ENCODE measurements at regions not wholly inside any gene's neighbourhood (a gene's known extent, or its start where the extent isn't known, plus 50 kb on each side); places are given as distances from the start of the nearest gene placed in this dataset.

DNA sequence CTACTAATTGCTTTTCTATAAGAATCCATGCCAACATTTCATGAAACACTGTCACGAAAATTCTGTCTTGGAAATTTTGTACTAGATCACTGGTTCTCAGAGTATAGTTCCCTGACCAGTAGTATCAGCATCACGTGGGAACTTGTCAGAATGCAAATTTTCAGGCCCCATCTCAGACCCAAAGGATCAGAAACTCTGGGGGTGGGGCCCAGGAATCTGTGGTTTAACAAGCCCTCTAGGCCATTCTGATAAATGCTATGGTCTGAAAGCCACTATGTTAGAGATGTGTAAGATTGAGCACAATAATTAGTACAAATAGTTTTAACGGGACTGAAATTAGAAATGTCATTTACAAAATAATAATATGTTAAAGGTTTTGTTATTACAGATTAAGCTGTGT, 615.7 kb upstream of the ARRDC3 start:
- TF ChIP-seq, protein P1, sequence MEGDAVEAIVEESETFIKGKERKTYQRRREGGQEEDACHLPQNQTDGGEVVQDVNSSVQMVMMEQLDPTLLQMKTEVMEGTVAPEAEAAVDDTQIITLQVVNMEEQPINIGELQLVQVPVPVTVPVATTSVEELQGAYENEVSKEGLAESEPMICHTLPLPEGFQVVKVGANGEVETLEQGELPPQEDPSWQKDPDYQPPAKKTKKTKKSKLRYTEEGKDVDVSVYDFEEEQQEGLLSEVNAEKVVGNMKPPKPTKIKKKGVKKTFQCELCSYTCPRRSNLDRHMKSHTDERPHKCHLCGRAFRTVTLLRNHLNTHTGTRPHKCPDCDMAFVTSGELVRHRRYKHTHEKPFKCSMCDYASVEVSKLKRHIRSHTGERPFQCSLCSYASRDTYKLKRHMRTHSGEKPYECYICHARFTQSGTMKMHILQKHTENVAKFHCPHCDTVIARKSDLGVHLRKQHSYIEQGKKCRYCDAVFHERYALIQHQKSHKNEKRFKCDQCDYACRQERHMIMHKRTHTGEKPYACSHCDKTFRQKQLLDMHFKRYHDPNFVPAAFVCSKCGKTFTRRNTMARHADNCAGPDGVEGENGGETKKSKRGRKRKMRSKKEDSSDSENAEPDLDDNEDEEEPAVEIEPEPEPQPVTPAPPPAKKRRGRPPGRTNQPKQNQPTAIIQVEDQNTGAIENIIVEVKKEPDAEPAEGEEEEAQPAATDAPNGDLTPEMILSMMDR (IDR thresholded peaks at IDR 0.05 in 4 of 5, conservative IDR thresholded peaks at IDR 0.05 in 1 of 5), result no peak
- TF ChIP-seq POLR2A (IDR thresholded peaks at IDR 0.05), result no peak
